ENCODE measurements at regions not wholly inside any gene's neighbourhood (a gene's known extent, or its start where the extent isn't known, plus 50 kb on each side); places are given as distances from the start of the nearest gene placed in this dataset.
"Not testable (repeated sequence)": the region's sequence is repeated elsewhere in the genome, so short reads cannot be mapped to it uniquely, and the experiment has no call there.

DNA sequence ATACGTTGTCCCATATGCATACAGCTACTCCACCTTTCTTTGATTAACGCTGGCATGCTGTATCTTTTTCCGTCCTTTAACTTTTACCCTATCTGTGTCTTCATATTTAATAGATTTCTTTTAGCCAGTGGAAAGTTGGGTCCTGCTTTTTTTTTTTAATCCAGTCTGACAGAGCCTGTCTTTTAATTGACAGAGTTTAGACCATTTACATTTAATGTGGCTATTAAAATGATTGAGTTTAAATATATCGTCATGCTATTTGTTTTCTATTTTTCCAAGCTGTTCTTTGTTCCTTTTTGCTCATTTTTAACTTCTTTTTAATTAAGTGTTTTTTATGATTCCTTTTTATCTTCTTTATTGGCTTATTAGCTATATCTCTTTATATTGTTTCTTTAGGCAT lies 217.6 kb upstream of the NEBL start:
- no peak for DNase-seq
- intact Hi-C loops (cut with DNase I; ENCODE audit: low total_unique reads) = no loop called here
- WGBS, 5 donors = 75 to 88% (median 84%) methylated on average over 4 of the region's 4 CpGs
- Histone ChIP-seq H3K27ac (no peak overlapping the region), H3K4me1 (no peaks in the 10 kb centered on the region), H3K9me3 (peaks cover 0 to 4% (median 0%) of the 10 kb centered on the region in 8 donors), H3K36me3 (no peaks in the 10 kb centered on the region), H3K4me3 (no peak overlapping the region), H3K27me3 (replicated peaks in 1 of 7) (no peaks in the 10 kb centered on the region)
- TF ChIP-seq, protein P1, sequence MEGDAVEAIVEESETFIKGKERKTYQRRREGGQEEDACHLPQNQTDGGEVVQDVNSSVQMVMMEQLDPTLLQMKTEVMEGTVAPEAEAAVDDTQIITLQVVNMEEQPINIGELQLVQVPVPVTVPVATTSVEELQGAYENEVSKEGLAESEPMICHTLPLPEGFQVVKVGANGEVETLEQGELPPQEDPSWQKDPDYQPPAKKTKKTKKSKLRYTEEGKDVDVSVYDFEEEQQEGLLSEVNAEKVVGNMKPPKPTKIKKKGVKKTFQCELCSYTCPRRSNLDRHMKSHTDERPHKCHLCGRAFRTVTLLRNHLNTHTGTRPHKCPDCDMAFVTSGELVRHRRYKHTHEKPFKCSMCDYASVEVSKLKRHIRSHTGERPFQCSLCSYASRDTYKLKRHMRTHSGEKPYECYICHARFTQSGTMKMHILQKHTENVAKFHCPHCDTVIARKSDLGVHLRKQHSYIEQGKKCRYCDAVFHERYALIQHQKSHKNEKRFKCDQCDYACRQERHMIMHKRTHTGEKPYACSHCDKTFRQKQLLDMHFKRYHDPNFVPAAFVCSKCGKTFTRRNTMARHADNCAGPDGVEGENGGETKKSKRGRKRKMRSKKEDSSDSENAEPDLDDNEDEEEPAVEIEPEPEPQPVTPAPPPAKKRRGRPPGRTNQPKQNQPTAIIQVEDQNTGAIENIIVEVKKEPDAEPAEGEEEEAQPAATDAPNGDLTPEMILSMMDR (IDR thresholded peaks at IDR 0.05 in 8 of 11, conservative IDR thresholded peaks at IDR 0.05 in 3 of 11) = no peak
- TF ChIP-seq POLR2AphosphoS5 (IDR thresholded peaks at IDR 0.05) (no peak), POLR2A (IDR thresholded peaks at IDR 0.05) (no peak)

GRCh38 chr10:21110358-21110757 lies 213.2 kb upstream of the NEBL start:
- Histone ChIP-seq H3K4me3 (no peak overlapping the region), H3K27ac (no peak overlapping the region), H3K36me3 (no peaks in the 10 kb centered on the region), H3K4me1 (no peaks in the 10 kb centered on the region), H3K9me3 (peaks cover 0 to 8% (median 3%) of the 10 kb centered on the region in 8 donors), H3K27me3 (replicated peaks in 1 of 7) (no peaks in the 10 kb centered on the region)
- WGBS, 5 donors = 64 to 91% (median 81%) methylated on average over 2 of the region's 2 CpGs
- intact Hi-C loops (cut with DNase I; ENCODE audit: low total_unique reads) = no loop called here
- no peak for DNase-seq
- TF ChIP-seq POLR2A (IDR thresholded peaks at IDR 0.05) = no peak
- TF ChIP-seq, protein P1 (IDR thresholded peaks at IDR 0.05 in 8 of 11, conservative IDR thresholded peaks at IDR 0.05 in 3 of 11) = no peak
- TF ChIP-seq POLR2AphosphoS5 (IDR thresholded peaks at IDR 0.05) = no peak

GRCh38 chr10:21106931-21107330 lies 209.8 kb upstream of the NEBL start:
- 63 to 69% (median 67%) methylated on average over 4 of the region's 4 CpGs for WGBS, 5 donors
- H3K4me1 ChIP-seq; H3K36me3 ChIP-seq; H3K27ac ChIP-seq; H3K27me3 ChIP-seq (replicated peaks in 1 of 7); DNase-seq; intact Hi-C loops (cut with DNase I; ENCODE audit: low total_unique reads); H3K4me3 ChIP-seq: not testable (repeated sequence)
- peaks cover 0 to 10% (median 2%) of the 10 kb centered on the region in 8 donors for H3K9me3 ChIP-seq

DNA sequence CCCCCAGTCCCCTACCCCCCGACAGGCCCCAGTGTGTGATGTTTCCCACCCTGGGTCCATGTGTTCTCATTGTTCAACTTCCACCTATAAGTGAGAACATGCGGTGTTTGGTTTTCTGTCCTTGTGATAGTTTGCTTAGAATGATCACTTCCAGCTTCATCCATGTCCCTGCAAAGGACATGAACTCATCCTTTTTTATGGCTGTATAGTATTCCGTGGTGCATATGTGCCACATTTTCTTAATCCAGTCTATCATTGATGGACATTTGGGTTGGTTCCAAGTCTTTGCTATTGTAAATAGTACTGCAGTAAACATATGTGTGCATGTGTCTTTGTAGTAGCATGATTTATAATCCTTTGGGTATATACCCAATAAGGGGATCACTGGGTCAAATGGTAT lies 208.2 kb upstream of the NEBL start:
- DNase-seq; H3K36me3 ChIP-seq; H3K27me3 ChIP-seq (replicated peaks in 1 of 7); H3K27ac ChIP-seq; H3K4me3 ChIP-seq; H3K4me1 ChIP-seq; intact Hi-C loops (cut with DNase I; ENCODE audit: low total_unique reads): not testable (repeated sequence)
- 60 to 92% (median 73%) methylated on average over 3 of the region's 3 CpGs for WGBS, 5 donors
- peaks cover 0 to 10% (median 2%) of the 10 kb centered on the region in 8 donors for H3K9me3 ChIP-seq

DNA sequence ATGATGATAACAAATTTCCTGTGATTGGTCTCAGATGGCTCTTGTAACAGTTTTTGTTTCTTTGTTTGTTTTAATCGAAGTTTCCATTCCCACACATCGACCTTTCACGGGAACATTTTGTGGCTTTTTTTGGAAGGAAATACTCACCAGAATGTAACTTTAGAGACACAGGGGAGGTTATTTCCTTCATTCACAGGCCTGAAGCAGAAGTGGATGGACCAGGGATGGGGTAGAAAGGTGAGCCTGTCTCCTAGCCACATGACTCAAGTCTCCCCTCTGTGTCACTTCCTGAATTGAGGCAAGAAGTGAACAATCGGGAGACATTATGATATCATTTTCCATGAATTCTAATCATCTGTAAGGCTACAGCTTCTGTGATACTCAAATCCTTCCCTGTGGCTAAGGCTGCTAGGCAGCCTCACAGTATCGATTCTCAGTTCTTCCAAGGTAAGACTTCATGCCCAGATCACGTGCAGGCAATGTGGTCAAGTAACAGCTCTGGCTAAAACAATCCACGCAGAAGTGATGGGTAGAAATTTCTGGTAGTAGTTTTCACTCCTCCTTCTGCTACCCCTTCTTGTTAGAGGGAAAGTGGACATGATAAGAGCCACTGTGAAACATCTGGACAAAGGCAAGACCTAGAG lies 203.9 kb upstream of the NEBL start:
- Histone ChIP-seq H3K4me3 (no peak overlapping the region), H3K36me3 (no peaks in the 10 kb centered on the region), H3K27me3 (replicated peaks in 1 of 7) (no peaks in the 10 kb centered on the region), H3K9me3 (peaks cover 0 to 7% (median 2%) of the 10 kb centered on the region in 8 donors), H3K4me1 (no peaks in the 10 kb centered on the region), H3K27ac (no peak overlapping the region)
- TF ChIP-seq POLR2AphosphoS5 (IDR thresholded peaks at IDR 0.05) = no peak
- TF ChIP-seq POLR2A (IDR thresholded peaks at IDR 0.05) = no peak
- TF ChIP-seq, protein P1 (IDR thresholded peaks at IDR 0.05 in 8 of 11, conservative IDR thresholded peaks at IDR 0.05 in 3 of 11) = no peak
- intact Hi-C loops (cut with DNase I; ENCODE audit: low total_unique reads) = no loop called here
- no peak for DNase-seq
- WGBS, 5 donors = 53 to 64% (median 59%) methylated on average over 7 of the region's 7 CpGs
